Left lobe of liver (tissue), 2 donors: ENCODE measurements at regions not wholly inside any gene's neighbourhood (a gene's known extent, or its start where the extent isn't known, plus 50 kb on each side); places are given as distances from the start of the nearest gene placed in this dataset.

ENCODE experiments used
- ATAC-seq: fragments of 200-7000 bp; cut with Tn5 transposase; one replicate; pipeline ENCODE4 v1.9.1; 2020; ENCODE audit warnings: mild to moderate bottlenecking, moderate library complexity
- DNase-seq: peaks from one replicate; pipeline ENCODE4 v3.0.0-alpha.2; 2020; ENCODE audit warnings: low spot score
- donor health status: DM: no; HTN: no; CAD: no; lungs with moderate emphysema.
- donor health status: DM: no; HTN: yes; CAD: no.

DNA sequence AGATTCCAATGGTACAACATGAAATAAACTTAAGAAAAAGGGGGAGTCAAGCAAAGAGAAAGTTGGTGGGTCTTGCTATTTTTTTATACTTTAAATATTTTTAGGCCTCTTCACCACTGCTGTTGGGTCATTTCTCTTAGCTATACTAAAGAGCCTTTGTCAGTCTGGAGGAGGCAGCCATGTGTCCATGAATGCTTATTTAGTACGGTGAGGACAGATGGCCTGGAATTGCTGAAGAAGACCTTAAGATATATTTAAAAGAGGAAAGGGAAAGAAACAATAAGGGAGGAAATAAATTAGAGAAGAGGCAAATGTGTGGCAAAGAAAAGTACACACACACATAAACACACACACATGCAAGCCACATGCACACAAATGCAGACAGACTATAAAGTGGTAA lies 560.5 kb upstream of the MEF2C start:
- DNase-seq (no peak), ATAC-seq (no peak)

DNA sequence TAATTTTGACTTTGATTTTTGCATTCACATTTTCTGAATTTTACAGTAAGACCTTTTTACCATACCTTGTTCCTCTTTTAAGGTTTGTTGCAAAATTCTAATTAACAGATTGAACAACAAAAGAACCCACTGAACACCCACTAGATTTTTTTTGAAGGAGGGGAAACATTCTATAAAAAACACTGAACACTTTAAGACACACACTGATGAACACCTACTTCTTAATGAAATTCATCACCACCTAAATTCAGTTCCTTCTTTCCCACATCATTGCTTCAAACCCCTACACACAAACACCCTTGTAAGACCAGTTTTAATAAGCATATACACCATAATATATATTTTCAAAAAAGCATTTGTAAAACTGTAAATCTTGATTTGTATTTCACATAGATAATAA lies 559.0 kb upstream of the MEF2C start:
- DNase-seq (no peak), ATAC-seq (no peak)

DNA sequence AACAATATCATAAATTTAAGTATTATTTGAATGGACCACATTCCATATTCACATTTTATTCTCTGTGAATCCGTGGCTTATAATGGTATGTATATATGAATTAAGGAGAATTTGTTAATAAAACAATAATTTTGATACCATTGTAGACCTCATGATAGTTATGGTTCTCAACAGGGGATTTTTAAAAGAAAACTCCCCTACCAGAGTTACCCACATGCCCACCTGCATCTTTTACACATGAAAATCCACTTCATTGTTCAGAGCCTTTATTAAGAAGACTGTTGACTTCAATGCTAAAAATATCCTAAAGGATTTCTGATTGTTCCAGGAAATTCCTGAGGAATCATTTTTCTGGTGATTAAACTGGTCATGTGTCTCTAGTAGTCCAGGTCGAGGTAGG lies 557.7 kb upstream of the MEF2C start:
- ATAC-seq (no peak), DNase-seq (no peak)

DNA sequence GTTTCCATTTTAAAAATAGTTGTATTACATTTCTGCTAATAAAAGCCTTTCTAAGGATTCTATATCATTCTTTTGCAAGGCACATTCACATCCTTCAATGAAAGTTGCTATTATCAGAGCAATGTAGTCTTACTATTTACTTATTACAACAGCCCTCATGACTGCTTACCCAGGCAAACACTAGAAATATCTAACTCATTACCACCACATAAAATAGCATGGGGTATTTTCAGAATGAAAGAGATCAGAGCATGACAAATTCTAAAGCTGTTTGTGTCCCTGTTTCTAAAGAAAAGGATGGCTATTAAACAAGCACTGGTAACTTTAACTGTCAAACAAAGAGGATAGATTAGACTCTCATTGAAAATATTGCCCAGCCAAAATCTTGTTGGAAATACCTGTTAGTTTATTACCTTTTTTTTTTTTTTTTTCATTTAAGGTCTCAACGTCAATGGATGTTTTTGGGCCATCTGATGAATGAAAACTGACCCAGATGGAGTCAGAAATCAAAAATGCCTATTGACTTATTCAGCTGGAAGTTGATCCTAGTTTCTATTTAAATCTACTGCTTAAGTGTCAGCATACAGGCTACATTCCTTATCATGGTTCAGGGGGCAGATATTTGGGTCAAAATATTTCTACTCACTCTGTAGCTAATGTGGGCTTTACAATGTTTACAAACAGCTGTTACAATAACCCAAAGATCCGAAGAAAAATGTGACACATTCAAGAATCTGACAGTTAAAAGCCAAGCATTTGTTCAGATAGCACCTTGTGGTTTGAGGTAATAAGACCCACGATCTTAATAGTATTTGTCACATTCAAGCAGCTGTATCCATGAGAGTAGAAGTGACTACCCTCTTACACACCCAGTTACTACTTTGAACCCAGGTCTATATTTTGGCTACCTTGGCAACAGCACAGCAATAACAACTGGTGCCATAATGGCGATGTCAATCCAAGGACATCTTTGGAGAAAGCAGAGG lies 554.8 kb upstream of the MEF2C start:
- DNase-seq (no peak), ATAC-seq (no peak)

- DNase-seq (no peak), ATAC-seq (no peak)
These were observed 553.5 kb upstream of the MEF2C start for GRCh38 chr5:89436464-89436863.

DNA sequence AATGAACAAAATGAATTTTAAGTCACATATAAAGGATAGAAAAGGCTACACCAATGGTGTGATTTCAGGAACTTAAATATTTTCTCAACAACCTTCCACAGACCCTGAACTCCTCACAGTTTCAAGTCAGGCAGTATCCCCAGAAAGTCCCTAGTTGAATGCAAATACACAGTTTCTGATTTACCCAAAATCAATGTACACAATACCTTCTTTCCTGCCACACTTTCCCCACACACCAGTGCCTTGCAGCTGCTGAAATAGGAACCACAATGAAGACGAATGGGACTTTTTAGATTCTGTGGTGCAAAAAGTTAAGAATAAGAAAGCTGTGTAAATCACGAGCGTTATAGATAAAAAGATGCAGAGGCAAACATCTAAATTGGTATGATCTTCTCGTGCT lies 552.4 kb upstream of the MEF2C start:
- ATAC-seq, result no peak

GRCh38 chr5:89428624-89429023 lies 545.6 kb upstream of the MEF2C start:
- DNase-seq (no peak), ATAC-seq (no peak)

More for the DNA sequence above, 552.4 kb upstream of the MEF2C start:
- no peak for DNase-seq

DNA sequence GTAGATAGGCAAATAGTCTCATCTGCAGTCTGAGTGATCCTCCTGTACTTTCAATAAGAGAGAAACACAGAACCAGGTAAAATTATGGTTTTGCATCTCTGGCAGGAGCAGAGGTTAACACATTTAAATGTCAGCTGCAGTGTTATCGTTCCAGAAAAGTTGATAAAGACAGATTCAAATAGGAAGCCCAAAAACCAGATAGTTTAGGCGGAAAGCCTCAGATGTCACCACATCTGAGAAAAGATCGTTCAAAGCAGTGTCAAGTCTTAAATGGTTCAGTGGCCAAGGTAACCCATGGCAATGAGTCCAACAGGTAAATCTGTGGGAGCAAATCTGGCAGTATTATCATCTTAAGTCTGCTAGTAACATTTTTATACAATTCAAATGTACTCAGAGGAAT lies 542.1 kb upstream of the MEF2C start:
- DNase-seq, result no peak
- ATAC-seq, result no peak

GRCh38 chr5:89421035-89421434 lies 538.1 kb upstream of the MEF2C start:
- DNase-seq (no peak), ATAC-seq (no peak)

DNA sequence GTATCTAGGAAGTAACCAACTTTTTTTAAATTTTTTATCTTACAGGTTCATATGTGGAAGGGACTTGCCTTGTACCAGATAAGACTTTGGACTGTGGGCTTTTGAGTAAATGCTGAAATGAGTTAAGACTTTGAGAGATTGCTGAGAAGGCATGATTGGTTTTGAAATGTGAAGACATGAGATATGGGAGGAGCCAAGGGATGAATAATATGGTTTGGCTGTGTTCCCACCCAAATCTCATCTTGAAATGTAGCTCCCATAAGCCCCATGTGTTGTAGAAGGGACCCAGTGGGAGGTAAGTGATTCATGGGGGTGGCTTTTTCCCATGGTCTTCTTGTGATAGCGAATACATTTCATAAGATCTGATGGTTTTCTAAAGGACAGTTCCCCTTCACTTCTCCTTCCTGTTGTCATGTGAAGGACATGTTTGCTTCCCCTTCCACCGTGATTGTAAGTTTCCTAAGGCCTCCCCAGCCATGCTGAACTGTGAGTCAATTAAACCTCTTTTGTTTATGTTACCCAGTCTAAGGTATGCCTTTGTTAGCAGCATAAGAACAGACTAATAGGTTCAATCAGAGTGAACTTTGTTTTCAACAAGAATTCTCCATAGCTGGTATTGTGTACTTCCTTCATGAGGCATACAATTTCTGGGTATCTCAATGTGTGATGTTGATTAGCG lies 535.6 kb upstream of the MEF2C start:
- no peak for ATAC-seq

GRCh38 chr5:89417990-89418389 lies 535.0 kb upstream of the MEF2C start:
- no peak for ATAC-seq
- no peak for DNase-seq

More for the DNA sequence above, 535.6 kb upstream of the MEF2C start:
- DNase-seq, result no peak

GRCh38 chr5:89417515-89417914 lies 534.5 kb upstream of the MEF2C start:
- ATAC-seq (no peak), DNase-seq (no peak)

DNA sequence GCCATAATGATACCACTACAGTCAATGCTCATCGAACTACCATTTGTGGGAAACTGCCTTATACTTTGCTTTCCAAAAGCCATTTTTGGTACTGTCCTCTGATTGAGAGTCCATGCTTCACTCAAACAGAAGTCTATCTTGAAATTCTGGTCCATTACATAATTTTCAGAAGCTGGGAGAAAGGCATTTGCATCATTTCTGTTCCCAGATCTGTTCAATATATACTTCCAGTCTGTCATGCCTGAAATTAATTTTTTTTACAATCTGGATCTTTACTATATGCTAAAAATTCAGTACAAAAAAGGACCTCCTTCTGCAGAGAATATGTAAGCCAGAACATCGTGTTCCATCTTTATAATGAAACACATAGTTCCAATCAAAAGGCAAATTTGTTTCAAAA lies 528.9 kb upstream of the MEF2C start:
- ATAC-seq (no peak), DNase-seq (no peak)

- ATAC-seq (no peak), DNase-seq (no peak)
These were observed 524.1 kb upstream of the MEF2C start for GRCh38 chr5:89407054-89407453.

DNA sequence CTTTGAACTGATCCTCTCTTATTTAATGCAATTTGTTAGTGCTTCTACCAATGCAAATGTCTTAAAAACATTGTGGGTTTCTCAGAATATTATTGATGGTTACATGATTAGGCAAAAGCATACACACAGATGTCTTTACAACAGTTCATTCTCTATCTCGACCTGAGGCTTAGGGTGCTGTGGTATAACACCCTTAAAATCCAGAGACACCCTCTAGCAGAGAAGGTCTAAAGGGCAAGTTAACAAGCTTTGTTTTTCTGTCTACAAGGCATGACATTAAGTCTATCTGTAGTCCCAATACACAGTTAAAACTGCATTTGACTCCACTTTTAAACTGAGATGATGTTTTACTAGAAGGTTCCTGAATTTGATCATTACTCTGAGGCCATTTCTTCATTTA lies 518.7 kb upstream of the MEF2C start:
- DNase-seq, result no peak
- ATAC-seq, result no peak

DNA sequence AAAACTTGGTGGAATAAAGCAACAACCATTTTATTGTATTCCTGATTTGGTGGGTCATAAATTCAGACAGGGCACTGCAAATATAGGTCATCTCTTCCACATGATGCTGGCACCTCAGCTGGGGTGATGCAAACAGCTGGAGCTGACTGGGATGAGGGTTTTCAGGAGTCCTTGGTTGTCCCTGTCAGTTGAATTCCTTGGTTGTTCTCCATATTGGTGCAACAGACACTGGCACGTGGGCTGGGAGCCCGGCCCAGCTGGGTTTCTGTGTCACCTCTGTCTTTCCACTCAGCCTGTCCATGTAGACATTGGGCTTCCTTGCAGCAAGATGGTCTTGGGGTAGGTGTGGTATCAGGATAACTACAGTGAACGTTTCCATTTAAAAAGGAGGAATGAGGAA lies 518.0 kb upstream of the MEF2C start:
- DNase-seq (no peak), ATAC-seq (no peak)

- DNase-seq (no peak), ATAC-seq (no peak)
These were observed 516.6 kb upstream of the MEF2C start for GRCh38 chr5:89399548-89399947.

- DNase-seq (no peak), ATAC-seq (no peak)
These were observed 514.1 kb upstream of the MEF2C start for GRCh38 chr5:89397096-89397495.

DNA sequence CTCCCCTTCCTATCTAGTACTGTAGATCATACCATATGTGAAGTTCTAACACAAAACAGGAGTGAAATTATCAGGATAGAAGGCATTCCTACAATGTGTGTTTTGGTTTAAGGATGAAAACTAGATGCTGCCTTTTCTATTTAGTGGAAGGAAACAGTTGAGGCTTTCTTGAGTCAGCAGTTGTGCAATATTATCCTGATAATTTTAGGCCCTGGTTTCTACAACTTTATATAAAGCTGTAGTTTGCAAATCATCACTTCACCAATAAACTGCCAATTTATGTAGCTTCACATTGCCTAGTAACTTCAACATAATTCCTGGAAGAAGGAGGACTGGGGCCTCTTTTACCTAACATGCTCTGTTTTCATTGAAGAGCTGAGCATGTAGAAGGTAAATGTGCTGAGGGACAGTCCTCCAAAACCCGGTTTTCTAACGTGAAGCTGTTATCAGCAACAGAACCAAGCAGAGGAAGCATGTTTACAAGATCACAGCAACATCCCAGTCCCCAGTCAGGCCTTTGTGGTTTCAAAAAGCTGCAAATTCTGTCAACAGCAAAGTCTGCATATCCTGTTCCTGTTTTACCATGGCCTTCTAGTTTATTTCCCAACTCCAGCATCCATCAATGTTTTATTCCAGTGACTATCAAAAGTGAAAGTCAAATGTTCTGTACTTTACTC lies 513.4 kb upstream of the MEF2C start:
- ATAC-seq, result peak; percentile 46
- DNase-seq, result no peak

GRCh38 chr5:89395111-89395510 lies 512.1 kb upstream of the MEF2C start:
- ATAC-seq (no peak), DNase-seq (no peak)

DNA sequence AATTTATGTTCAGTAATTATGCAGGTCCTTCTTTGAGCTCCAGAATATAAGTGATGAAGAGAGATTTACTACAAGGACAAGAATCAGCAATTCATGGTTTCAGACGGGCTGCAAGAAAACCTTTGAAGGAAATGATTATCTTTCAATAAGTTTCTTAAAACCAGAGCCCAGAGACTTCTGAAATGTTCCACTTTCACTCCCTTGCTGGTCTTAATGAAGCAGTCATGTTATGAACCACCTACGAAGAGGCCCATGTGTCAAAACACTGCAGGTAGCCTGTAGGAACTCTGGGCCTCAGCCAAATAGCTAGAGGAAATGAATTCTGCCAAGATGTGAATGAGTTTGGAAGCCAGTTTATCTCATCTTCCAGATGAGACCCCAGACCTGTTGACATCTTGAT lies 505.9 kb upstream of the MEF2C start:
- no peak for DNase-seq
- ATAC-seq, result no peak

DNA sequence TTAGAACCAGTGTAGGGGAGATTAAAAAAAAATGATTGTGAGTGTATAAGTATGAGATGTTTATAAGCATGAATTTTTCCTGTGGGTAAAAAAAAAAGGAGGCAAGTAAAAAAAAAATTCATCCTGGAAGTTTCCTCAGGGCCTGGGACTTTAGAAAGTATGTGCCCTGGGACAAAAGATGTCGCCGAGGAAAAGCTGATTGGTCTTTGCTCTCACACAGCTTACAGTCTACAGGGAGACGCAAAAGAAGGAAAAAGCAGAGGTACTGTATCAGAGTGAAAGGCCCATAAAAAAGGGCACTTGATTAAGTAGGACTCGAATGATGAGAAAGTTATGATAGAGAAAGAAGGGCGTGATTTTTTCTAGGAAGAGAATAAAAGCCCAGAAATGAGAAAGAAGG lies 501.4 kb upstream of the MEF2C start:
- ATAC-seq (no peak), DNase-seq (no peak)
